Ectodermal cell (in vitro differentiated cells): ENCODE measurements at regions not wholly inside any gene's neighbourhood (a gene's known extent, or its start where the extent isn't known, plus 50 kb on each side); places are given as distances from the start of the nearest gene placed in this dataset.

Experiments
- H3K27ac ChIP-seq: 2 replicates; pipeline ENCODE4 v1.7.0; 2013; ENCODE audit warnings: mild to moderate bottlenecking, low read depth, low read length; ENCODE audit not compliant: insufficient read depth, poor library complexity, severe bottlenecking
- H3K27me3 ChIP-seq: 2 replicates; pipeline ENCODE4 v1.7.0; 2013; ENCODE audit warnings: mild to moderate bottlenecking, low read length; ENCODE audit not compliant: insufficient read depth, control insufficient read depth, poor library complexity, severe bottlenecking
- H3K36me3 ChIP-seq: one replicate; pipeline ENCODE4 v1.7.0; 2013; ENCODE audit warnings: low read length; ENCODE audit not compliant: control insufficient read depth, insufficient read depth
- H3K4me1 ChIP-seq: one replicate; pipeline ENCODE4 v1.7.0; 2013; ENCODE audit warnings: low read length; ENCODE audit not compliant: control insufficient read depth, insufficient read depth
- H3K4me3 ChIP-seq: 2 replicates; pipeline ENCODE4 v1.7.0; 2013; ENCODE audit warnings: low read depth, low read length, control low read depth; ENCODE audit not compliant: insufficient read depth
- H3K9me3 ChIP-seq: 2 replicates; pipeline ENCODE4 v1.7.0; 2013; ENCODE audit warnings: mild to moderate bottlenecking, low read length, moderate library complexity; ENCODE audit not compliant: control insufficient read depth
- WGBS, 2 experiments: methylation state at CpG; one replicate each; pipeline ENCODE4 v1.1.7; 2013; ENCODE audit warnings: missing lambda C conversion rate in 2 of 2; 5-methylcytosine and 5-hydroxymethylcytosine counted together

GRCh38 chr2:58533376-58533775 lies 292.3 kb upstream of the FANCL start:
- no peak overlapping the region for H3K4me3 ChIP-seq
- 85 to 96% methylated on average over 1 to 2 of the region's 3 CpGs for WGBS, 2 experiments
- peaks cover 6% of the 10 kb centered on the region for H3K4me1 ChIP-seq
- no peaks in the 10 kb centered on the region for H3K9me3 ChIP-seq
- no peaks in the 10 kb centered on the region for H3K27me3 ChIP-seq
- H3K27ac ChIP-seq, result no peak overlapping the region
- no peaks in the 10 kb centered on the region for H3K36me3 ChIP-seq

GRCh38 chr2:58532641-58533040 lies 291.5 kb upstream of the FANCL start:
- no peaks in the 10 kb centered on the region for H3K27me3 ChIP-seq
- H3K9me3 ChIP-seq, result no peaks in the 10 kb centered on the region
- no peak overlapping the region for H3K4me3 ChIP-seq
- H3K4me1 ChIP-seq, result peaks cover 6% of the 10 kb centered on the region
- H3K36me3 ChIP-seq, result no peaks in the 10 kb centered on the region
- no peak overlapping the region for H3K27ac ChIP-seq
- WGBS, 2 experiments, result 90 to 92% methylated on average over 3 of the region's 3 CpGs

- no peak overlapping the region for H3K27ac ChIP-seq
- no peaks in the 10 kb centered on the region for H3K9me3 ChIP-seq
- H3K4me1 ChIP-seq, result no peaks in the 10 kb centered on the region
- WGBS, 2 experiments, result 86 to 92% methylated on average over 3 of the region's 3 CpGs
- H3K36me3 ChIP-seq, result no peaks in the 10 kb centered on the region
- no peaks in the 10 kb centered on the region for H3K27me3 ChIP-seq
- no peak overlapping the region for H3K4me3 ChIP-seq
Observed at GRCh38 chr2:58527647-58528046, 286.5 kb upstream of the FANCL start.

- no peak overlapping the region for H3K27ac ChIP-seq
- H3K27me3 ChIP-seq, result no peaks in the 10 kb centered on the region
- H3K9me3 ChIP-seq, result no peaks in the 10 kb centered on the region
- peaks cover 5% of the 10 kb centered on the region for H3K4me1 ChIP-seq
- 59 to 67% methylated on average over 6 to 7 of the region's 7 CpGs for WGBS, 2 experiments
- H3K36me3 ChIP-seq, result no peaks in the 10 kb centered on the region
- H3K4me3 ChIP-seq, result no peak overlapping the region
Observed at GRCh38 chr2:58521803-58522554, 280.9 kb upstream of the FANCL start.

GRCh38 chr2:58520903-58521302 lies 279.8 kb upstream of the FANCL start:
- H3K36me3 ChIP-seq, result no peaks in the 10 kb centered on the region
- WGBS, 2 experiments, result 98 to 100% methylated on average over 3 of the region's 3 CpGs
- H3K9me3 ChIP-seq, result no peaks in the 10 kb centered on the region
- H3K4me3 ChIP-seq, result no peak overlapping the region
- H3K27ac ChIP-seq, result no peak overlapping the region
- H3K27me3 ChIP-seq, result no peaks in the 10 kb centered on the region
- peaks cover 5% of the 10 kb centered on the region for H3K4me1 ChIP-seq

- no peak overlapping the region for H3K27ac ChIP-seq
- H3K36me3 ChIP-seq, result no peaks in the 10 kb centered on the region
- no peaks in the 10 kb centered on the region for H3K9me3 ChIP-seq
- WGBS, 2 experiments, result 91 to 95% methylated on average over 2 of the region's 2 CpGs
- H3K4me1 ChIP-seq, result peaks cover 5% of the 10 kb centered on the region
- H3K27me3 ChIP-seq, result no peaks in the 10 kb centered on the region
- no peak overlapping the region for H3K4me3 ChIP-seq
Observed at GRCh38 chr2:58517881-58518280, 276.8 kb upstream of the FANCL start.

GRCh38 chr2:58516695-58517094 lies 275.6 kb upstream of the FANCL start:
- Histone ChIP-seq H3K27ac (no peak overlapping the region), H3K27me3 (no peaks in the 10 kb centered on the region), H3K4me1 (no peaks in the 10 kb centered on the region), H3K9me3 (no peaks in the 10 kb centered on the region), H3K4me3 (no peak overlapping the region), H3K36me3 (no peaks in the 10 kb centered on the region)
- 94 to 96% methylated on average over 3 of the region's 3 CpGs for WGBS, 2 experiments

GRCh38 chr2:58515827-58516573 lies 274.9 kb upstream of the FANCL start:
- Histone ChIP-seq H3K4me3 (no peak overlapping the region), H3K4me1 (no peaks in the 10 kb centered on the region), H3K36me3 (no peaks in the 10 kb centered on the region), H3K9me3 (no peaks in the 10 kb centered on the region), H3K27me3 (no peaks in the 10 kb centered on the region), H3K27ac (no peak overlapping the region)
- WGBS, 2 experiments, result 94 to 96% methylated on average over 2 of the region's 2 CpGs

GRCh38 chr2:58514252-58514651 lies 273.1 kb upstream of the FANCL start:
- Histone ChIP-seq H3K36me3 (no peaks in the 10 kb centered on the region), H3K27me3 (no peaks in the 10 kb centered on the region), H3K4me3 (no peak overlapping the region), H3K27ac (no peak overlapping the region), H3K4me1 (no peaks in the 10 kb centered on the region), H3K9me3 (no peaks in the 10 kb centered on the region)

GRCh38 chr2:58512878-58513277 lies 271.8 kb upstream of the FANCL start:
- Histone ChIP-seq H3K9me3 (no peaks in the 10 kb centered on the region), H3K27me3 (no peaks in the 10 kb centered on the region), H3K4me3 (no peak overlapping the region), H3K36me3 (no peaks in the 10 kb centered on the region), H3K27ac (no peak overlapping the region), H3K4me1 (no peaks in the 10 kb centered on the region)
- 92 to 93% methylated on average over 1 of the region's 1 CpG for WGBS, 2 experiments
